ENCODE measurements at regions not wholly inside any gene's neighbourhood (a gene's known extent, or its start where the extent isn't known, plus 50 kb on each side); places are given as distances from the start of the nearest gene placed in this dataset.
"Not testable (repeated sequence)": the region's sequence is repeated elsewhere in the genome, so short reads cannot be mapped to it uniquely, and the experiment has no call there.

GRCh38 chr11:29227811-29228210 lies 789.0 kb downstream of the KCNA4 start:
- no peak for TF ChIP-seq POLR2A (IDR thresholded peaks at IDR 0.05)
- TF ChIP-seq CTCF (IDR thresholded peaks at IDR 0.05) = no peak
- TF ChIP-seq POLR2AphosphoS5 (IDR thresholded peaks at IDR 0.05) = no peak
- intact Hi-C loops (cut with DNase I; ENCODE audit: low total_unique reads) = no loop called here

GRCh38 chr11:29224739-29225384 lies 792.0 kb downstream of the KCNA4 start:
- Histone ChIP-seq H3K4me3 (no peak overlapping the region), H3K36me3 (no peaks in the 10 kb centered on the region), H3K4me1 (no peaks in the 10 kb centered on the region), H3K9me3 (peaks cover 0 to 18% of the 10 kb centered on the region in 2 donors), H3K27ac (no peak overlapping the region), H3K27me3 (no peaks in the 10 kb centered on the region)
- TF ChIP-seq CTCF (IDR thresholded peaks at IDR 0.05) = no peak
- intact Hi-C loops (cut with DNase I; ENCODE audit: low total_unique reads) = no loop called here
- DNase-seq (ENCODE audit: low spot score in 2 of 2) = no peak

More at GRCh38 chr11:29227811-29228210, 789.0 kb downstream of the KCNA4 start:
- H3K4me1 ChIP-seq = no peaks in the 10 kb centered on the region
- no peaks in the 10 kb centered on the region for H3K27me3 ChIP-seq
- H3K27ac ChIP-seq = no peak overlapping the region
- DNase-seq (ENCODE audit: low spot score in 2 of 2) = no peak
- H3K9me3 ChIP-seq = peaks cover 0 to 6% of the 10 kb centered on the region in 2 donors
- H3K4me3 ChIP-seq = no peak overlapping the region
- no peaks in the 10 kb centered on the region for H3K36me3 ChIP-seq

- peaks cover 0 to 12% of the 10 kb centered on the region in 2 donors for H3K9me3 ChIP-seq
- DNase-seq (ENCODE audit: low spot score in 2 of 2); H3K36me3 ChIP-seq; intact Hi-C loops (cut with DNase I; ENCODE audit: low total_unique reads); H3K27ac ChIP-seq; H3K4me1 ChIP-seq; H3K4me3 ChIP-seq; H3K27me3 ChIP-seq: not testable (repeated sequence)
Observed at GRCh38 chr11:29219531-29219930, 797.3 kb downstream of the KCNA4 start.

- no peak for TF ChIP-seq POLR2A (IDR thresholded peaks at IDR 0.05)
- no peak for TF ChIP-seq CTCF (IDR thresholded peaks at IDR 0.05)
- TF ChIP-seq POLR2AphosphoS5 (IDR thresholded peaks at IDR 0.05) = no peak
- no peak overlapping the region for H3K4me3 ChIP-seq
- no peaks in the 10 kb centered on the region for H3K36me3 ChIP-seq
- intact Hi-C loops (cut with DNase I; ENCODE audit: low total_unique reads) = no loop called here
- no peaks in the 10 kb centered on the region for H3K4me1 ChIP-seq
- H3K9me3 ChIP-seq = peaks cover 0 to 11% of the 10 kb centered on the region in 2 donors
- DNase-seq (ENCODE audit: low spot score in 2 of 2) = no peak
- H3K27ac ChIP-seq = no peak overlapping the region
- no peaks in the 10 kb centered on the region for H3K27me3 ChIP-seq
Observed at GRCh38 chr11:29217901-29218300, 798.9 kb downstream of the KCNA4 start.

GRCh38 chr11:29214833-29215232 lies 802.0 kb downstream of the KCNA4 start:
- H3K27me3 ChIP-seq = no peaks in the 10 kb centered on the region
- no peaks in the 10 kb centered on the region for H3K36me3 ChIP-seq
- no peaks in the 10 kb centered on the region for H3K4me1 ChIP-seq
- H3K9me3 ChIP-seq = no peaks in the 10 kb centered on the region
- no peak overlapping the region for H3K4me3 ChIP-seq
- intact Hi-C loops (cut with DNase I; ENCODE audit: low total_unique reads) = no loop called here
- TF ChIP-seq POLR2AphosphoS5 (IDR thresholded peaks at IDR 0.05) (no peak), POLR2A (IDR thresholded peaks at IDR 0.05) (no peak), CTCF (IDR thresholded peaks at IDR 0.05) (no peak)
- no peak for DNase-seq (ENCODE audit: low spot score in 2 of 2)
- no peak overlapping the region for H3K27ac ChIP-seq

GRCh38 chr11:29211202-29211601 lies 805.6 kb downstream of the KCNA4 start:
- H3K36me3 ChIP-seq = no peaks in the 10 kb centered on the region
- no peak for DNase-seq (ENCODE audit: low spot score in 2 of 2)
- H3K9me3 ChIP-seq = no peaks in the 10 kb centered on the region
- intact Hi-C loops (cut with DNase I; ENCODE audit: low total_unique reads) = no loop called here
- H3K4me1 ChIP-seq = no peaks in the 10 kb centered on the region
- no peak overlapping the region for H3K27ac ChIP-seq
- no peaks in the 10 kb centered on the region for H3K27me3 ChIP-seq
- no peak overlapping the region for H3K4me3 ChIP-seq
- TF ChIP-seq CTCF (IDR thresholded peaks at IDR 0.05) (no peak), POLR2A (IDR thresholded peaks at IDR 0.05) (no peak), POLR2AphosphoS5 (IDR thresholded peaks at IDR 0.05) (no peak)

Data from breast epithelium (tissue), 4 donors.